ENCODE measurements at regions not wholly inside any gene's neighbourhood (a gene's known extent, or its start where the extent isn't known, plus 50 kb on each side); places are given as distances from the start of the nearest gene placed in this dataset.

DNA sequence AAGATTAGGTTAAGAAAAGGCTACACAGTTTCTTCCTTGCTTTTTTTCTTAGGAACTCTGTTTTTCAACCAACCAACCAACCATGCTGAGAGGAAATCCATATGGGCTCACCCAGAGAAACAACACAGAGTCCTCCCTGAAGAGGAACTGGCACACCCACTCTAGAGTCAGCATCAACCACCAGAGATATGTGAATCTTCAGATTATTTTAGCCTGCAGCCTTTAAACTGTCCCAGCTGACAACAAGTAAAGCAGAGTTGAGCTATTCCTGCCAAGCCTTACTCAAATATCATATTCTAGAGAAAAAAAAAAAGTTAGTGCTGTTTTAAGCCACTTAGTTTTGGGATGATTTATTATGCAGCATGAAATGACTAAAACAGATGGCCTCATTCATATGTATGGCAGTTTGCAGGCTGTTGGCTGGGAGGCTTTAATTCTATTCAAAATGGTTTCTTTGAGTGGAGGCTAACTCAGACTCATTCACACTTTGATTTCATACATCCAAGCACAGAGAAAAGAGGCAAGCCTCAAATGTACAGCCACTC, 1637.7 kb upstream of the LRRTM1 start:
- Mint-ChIP-seq H3K36me3 (no peaks in the 10 kb centered on the region), H3K4me3 (no peak overlapping the region)
- POLR2A ChIA-PET, result no interaction called here

DNA sequence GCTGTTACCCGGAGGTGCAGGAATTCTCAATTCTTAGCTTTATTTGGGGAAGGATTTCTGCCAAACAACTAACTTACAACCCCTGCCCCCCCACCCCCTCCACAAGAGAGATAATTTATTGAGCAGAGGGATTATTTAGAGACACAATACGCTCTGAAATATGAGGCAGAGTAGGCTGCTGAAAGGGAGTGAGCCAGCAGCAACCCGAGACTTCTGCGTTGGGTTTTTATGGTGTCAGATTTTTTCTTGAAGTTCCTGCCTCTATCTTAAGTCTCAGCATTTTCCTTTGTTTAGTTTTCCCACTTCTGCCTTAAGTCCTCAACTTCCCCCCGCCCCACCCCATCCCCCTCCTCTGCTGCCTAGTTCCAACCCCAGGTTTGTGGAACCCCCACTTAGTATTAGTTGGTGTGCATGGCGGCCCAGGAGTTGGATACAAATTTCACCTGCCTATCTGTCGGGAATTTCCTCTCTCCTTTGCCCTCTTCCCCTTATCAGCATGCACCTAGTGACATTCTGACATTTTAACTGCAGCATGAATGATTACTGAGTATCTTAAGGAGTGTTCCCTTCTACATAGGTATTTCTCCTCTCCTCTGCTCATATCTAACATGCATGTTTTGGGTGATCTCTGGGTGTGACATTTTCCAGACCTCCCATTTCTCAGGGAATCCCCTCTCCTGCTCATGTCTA, 1635.9 kb upstream of the LRRTM1 start:
- Mint-ChIP-seq H3K36me3 (no peaks in the 10 kb centered on the region), H3K4me3 (no peak overlapping the region), H3K27ac (no peak overlapping the region), H3K9me3 (peaks cover 0 to 18% (median 11%) of the 10 kb centered on the region in 9 donors), H3K4me1 (no peaks in the 10 kb centered on the region), H3K27me3 (no peaks in the 10 kb centered on the region)
- ATAC-seq (no peak), DNase-seq (no peak)
- POLR2A ChIA-PET, result no interaction called here

More for the DNA sequence above, 1637.7 kb upstream of the LRRTM1 start:
- no peak for ATAC-seq
- Mint-ChIP-seq H3K9me3 (peaks cover 0 to 29% (median 18%) of the 10 kb centered on the region in 9 donors), H3K27ac (no peak overlapping the region), H3K4me1 (no peaks in the 10 kb centered on the region), H3K27me3 (no peaks in the 10 kb centered on the region)
- DNase-seq, result no peak

GRCh38 chr2:81937944-81938343, 1633.4 kb upstream of the LRRTM1 start:
- Mint-ChIP-seq H3K4me3 (no peak overlapping the region), H3K27ac (no peak overlapping the region), H3K27me3 (no peaks in the 10 kb centered on the region), H3K9me3 (peaks cover 2 to 17% (median 12%) of the 10 kb centered on the region in 9 donors), H3K36me3 (no peaks in the 10 kb centered on the region), H3K4me1 (no peaks in the 10 kb centered on the region)
- POLR2A ChIA-PET, result no interaction called here
- ATAC-seq, result no peak
- DNase-seq, result no peak

DNA sequence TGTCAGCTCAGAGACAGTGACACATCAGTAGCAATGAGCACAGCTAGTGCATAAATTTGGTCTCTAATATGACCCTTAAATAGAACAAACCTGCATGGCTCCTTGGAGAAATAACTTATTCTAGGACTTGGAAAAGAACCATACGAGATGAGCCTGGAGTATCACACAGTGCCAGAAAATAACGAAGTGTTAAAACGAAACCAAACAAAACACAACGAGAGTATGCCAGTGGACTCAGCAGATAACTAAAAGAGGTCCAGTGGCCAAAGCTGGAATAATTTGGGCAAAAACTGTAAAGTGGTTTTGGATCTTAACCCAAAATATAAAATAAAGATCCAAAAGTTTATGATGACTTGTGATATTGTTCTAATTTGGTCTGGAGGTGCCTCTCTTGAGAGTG, 1599.0 kb upstream of the LRRTM1 start:
- DNase-seq, result no peak
- no peak overlapping the region for H3K4me3 Mint-ChIP-seq
- no peaks in the 10 kb centered on the region for H3K4me1 Mint-ChIP-seq
- H3K36me3 Mint-ChIP-seq, result no peaks in the 10 kb centered on the region
- H3K9me3 Mint-ChIP-seq, result peaks cover 0 to 19% (median 4%) of the 10 kb centered on the region in 9 donors
- POLR2A ChIA-PET, result no interaction called here
- no peak overlapping the region for H3K27ac Mint-ChIP-seq
- no peaks in the 10 kb centered on the region for H3K27me3 Mint-ChIP-seq
- ATAC-seq, result no peak

- H3K27ac Mint-ChIP-seq, result no peak overlapping the region
- DNase-seq (no peak), ATAC-seq (no peak)
- POLR2A ChIA-PET, result no interaction called here
- H3K9me3 Mint-ChIP-seq, result peaks cover 0 to 26% (median 6%) of the 10 kb centered on the region in 9 donors
- no peaks in the 10 kb centered on the region for H3K36me3 Mint-ChIP-seq
- no peak overlapping the region for H3K4me3 Mint-ChIP-seq
- no peaks in the 10 kb centered on the region for H3K4me1 Mint-ChIP-seq
- H3K27me3 Mint-ChIP-seq, result no peaks in the 10 kb centered on the region
Observed at GRCh38 chr2:81901017-81901416, 1596.5 kb upstream of the LRRTM1 start.

- Mint-ChIP-seq H3K27me3 (no peaks in the 10 kb centered on the region), H3K9me3 (peaks cover 0 to 16% (median 9%) of the 10 kb centered on the region in 9 donors), H3K27ac (no peak overlapping the region), H3K36me3 (no peaks in the 10 kb centered on the region), H3K4me3 (no peak overlapping the region), H3K4me1 (no peaks in the 10 kb centered on the region)
- DNase-seq (no peak), ATAC-seq (no peak)
- POLR2A ChIA-PET, result no interaction called here
Observed at GRCh38 chr2:81895620-81896250, 1591.2 kb upstream of the LRRTM1 start.

GRCh38 chr2:81894451-81894990, 1590.0 kb upstream of the LRRTM1 start:
- ATAC-seq (no peak), DNase-seq (no peak)
- H3K27ac Mint-ChIP-seq, result no peak overlapping the region
- no peaks in the 10 kb centered on the region for H3K36me3 Mint-ChIP-seq
- no peaks in the 10 kb centered on the region for H3K4me1 Mint-ChIP-seq
- no peak overlapping the region for H3K4me3 Mint-ChIP-seq
- H3K9me3 Mint-ChIP-seq, result peaks cover 0 to 16% (median 10%) of the 10 kb centered on the region in 9 donors
- no peaks in the 10 kb centered on the region for H3K27me3 Mint-ChIP-seq
- POLR2A ChIA-PET, result interaction anchor here (0.5 kb wide), 1 partner anchor 190 kb away, joined by 3 read pairs; no protein-coding TSS in a partner anchor

DNA sequence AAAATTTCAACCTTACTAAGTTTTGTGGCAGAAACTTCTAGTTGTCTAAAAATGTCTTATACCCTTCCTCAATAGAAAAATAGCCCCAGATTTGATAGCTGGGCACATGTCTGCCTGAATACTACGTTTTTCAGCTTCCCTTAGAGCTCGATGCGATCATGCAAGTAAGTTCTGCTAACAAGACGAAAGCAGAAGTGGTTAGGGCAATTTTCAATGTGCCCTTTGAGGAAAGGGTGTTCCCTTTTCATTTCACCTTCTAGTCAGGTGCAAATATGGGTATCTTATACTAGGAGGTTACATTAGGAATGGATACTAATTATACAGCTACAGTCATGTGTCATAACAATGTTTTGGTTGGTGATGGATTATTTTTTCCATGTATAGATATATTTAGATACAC, 1572.1 kb upstream of the LRRTM1 start:
- POLR2A ChIA-PET, result no interaction called here
- ATAC-seq (no peak), DNase-seq (no peak)
- no peak overlapping the region for H3K27ac Mint-ChIP-seq
- H3K27me3 Mint-ChIP-seq, result no peaks in the 10 kb centered on the region
- H3K9me3 Mint-ChIP-seq, result peaks cover under 1 to 29% (median 7%) of the 10 kb centered on the region in 9 donors
- H3K4me1 Mint-ChIP-seq, result no peaks in the 10 kb centered on the region
- no peak overlapping the region for H3K4me3 Mint-ChIP-seq
- no peaks in the 10 kb centered on the region for H3K36me3 Mint-ChIP-seq

- no peak for DNase-seq
- no peaks in the 10 kb centered on the region for H3K36me3 Mint-ChIP-seq
- H3K27ac Mint-ChIP-seq, result no peak overlapping the region
- no peaks in the 10 kb centered on the region for H3K27me3 Mint-ChIP-seq
- no peak for ATAC-seq
- POLR2A ChIA-PET, result no interaction called here
- H3K4me3 Mint-ChIP-seq, result no peak overlapping the region
- no peaks in the 10 kb centered on the region for H3K4me1 Mint-ChIP-seq
- H3K9me3 Mint-ChIP-seq, result peaks cover 0 to 31% (median 9%) of the 10 kb centered on the region in 9 donors
Observed at GRCh38 chr2:81872006-81872405, 1567.5 kb upstream of the LRRTM1 start.

DNA sequence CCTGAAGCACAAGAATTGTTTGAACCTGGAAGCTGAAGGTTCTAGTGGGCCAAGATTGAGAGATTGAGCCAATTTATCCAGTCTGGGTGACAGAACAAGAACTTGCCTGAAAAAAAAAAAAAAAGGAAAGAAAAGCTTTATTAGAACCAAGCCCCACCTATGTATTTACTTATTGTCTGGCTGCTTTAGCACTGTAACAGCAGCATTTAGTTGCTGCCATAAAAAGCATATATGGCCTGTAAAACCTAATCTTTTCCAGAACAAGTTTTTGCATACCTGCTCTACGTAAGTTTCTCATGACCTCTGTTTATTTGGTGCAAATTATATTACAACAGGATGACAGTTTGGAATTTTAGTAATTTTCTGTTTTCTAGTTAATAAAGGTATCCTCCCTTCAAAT, 1565.6 kb upstream of the LRRTM1 start:
- Mint-ChIP-seq H3K27me3 (no peaks in the 10 kb centered on the region), H3K4me3 (no peak overlapping the region), H3K36me3 (no peaks in the 10 kb centered on the region), H3K9me3 (peaks cover 0 to 39% (median 13%) of the 10 kb centered on the region in 9 donors), H3K27ac (no peak overlapping the region), H3K4me1 (no peaks in the 10 kb centered on the region)
- no peak for DNase-seq
- no peak for ATAC-seq
- POLR2A ChIA-PET, result no interaction called here

- POLR2A ChIA-PET, result no interaction called here
- H3K27ac Mint-ChIP-seq, result no peak overlapping the region
Observed at GRCh38 chr2:81858998-81859397, 1554.4 kb upstream of the LRRTM1 start.

GRCh38 chr2:81853341-81853740, 1548.8 kb upstream of the LRRTM1 start:
- no peaks in the 10 kb centered on the region for H3K27me3 Mint-ChIP-seq

More at GRCh38 chr2:81858998-81859397, 1554.4 kb upstream of the LRRTM1 start:
- DNase-seq (no peak), ATAC-seq (no peak)
- H3K36me3 Mint-ChIP-seq, result no peaks in the 10 kb centered on the region
- H3K4me1 Mint-ChIP-seq, result no peaks in the 10 kb centered on the region
- peaks cover 0 to 35% (median 8%) of the 10 kb centered on the region in 9 donors for H3K9me3 Mint-ChIP-seq
- H3K4me3 Mint-ChIP-seq, result no peak overlapping the region
- H3K27me3 Mint-ChIP-seq, result no peaks in the 10 kb centered on the region

DNA sequence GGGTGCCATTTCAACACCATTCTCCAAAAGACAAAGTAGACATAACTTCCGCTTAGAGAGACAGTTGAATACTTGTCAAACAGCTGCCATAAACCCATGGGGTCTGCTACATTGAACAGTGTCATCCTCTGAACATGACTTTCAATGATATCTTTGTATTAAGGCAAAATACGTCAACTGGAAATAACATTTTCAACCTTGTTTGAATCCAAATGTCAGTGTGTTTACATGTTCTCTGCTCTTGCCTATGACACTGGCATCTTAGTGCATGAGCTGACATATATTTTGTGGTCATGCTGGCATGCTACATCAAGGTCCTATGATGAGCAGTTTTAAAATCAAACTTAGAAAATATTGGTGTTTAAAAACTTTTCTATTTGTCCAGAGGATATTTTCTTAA, 1548.1 kb upstream of the LRRTM1 start:
- Mint-ChIP-seq H3K27ac (no peak overlapping the region), H3K4me3 (no peak overlapping the region), H3K36me3 (no peaks in the 10 kb centered on the region), H3K9me3 (peaks cover 2 to 18% (median 8%) of the 10 kb centered on the region in 9 donors), H3K27me3 (no peaks in the 10 kb centered on the region), H3K4me1 (no peaks in the 10 kb centered on the region)
- DNase-seq (no peak), ATAC-seq (no peak)
- POLR2A ChIA-PET, result no interaction called here

More at GRCh38 chr2:81853341-81853740, 1548.8 kb upstream of the LRRTM1 start:
- Mint-ChIP-seq H3K36me3 (no peaks in the 10 kb centered on the region), H3K9me3 (peaks cover 0 to 20% (median 6%) of the 10 kb centered on the region in 9 donors), H3K27ac (no peak overlapping the region), H3K4me3 (no peak overlapping the region), H3K4me1 (no peaks in the 10 kb centered on the region)
- DNase-seq (no peak), ATAC-seq (no peak)
- POLR2A ChIA-PET, result no interaction called here

Measured in naive thymus-derived CD8-positive, alpha-beta T cell (primary cell).